GM23338 (cell line): ENCODE measurements at regions not wholly inside any gene's neighbourhood (a gene's known extent, or its start where the extent isn't known, plus 50 kb on each side); places are given as distances from the start of the nearest gene placed in this dataset.

ENCODE experiments used
- ATAC-seq: fragments of 200-7000 bp; cut with Tn5 transposase; 3 replicates; pipeline ENCODE4 v1.9.1; 2020
- DNase-seq: peaks from one replicate; pipeline ENCODE4 v3.0.0-alpha.2; 2015; ENCODE audit warnings: low spot score
- H2AFZ ChIP-seq: fragments of 200-600 bp; sonication (generic); 2 replicates; pipeline ENCODE4 v1.8.0; 2016; ENCODE audit warnings: antibody characterized with exemption, mild to moderate bottlenecking, moderate library complexity
- H3F3A ChIP-seq: fragments of 200-600 bp; sonication (generic); replicated peaks from 2 replicates; pipeline ENCODE4 v1.8.0; 2017; ENCODE audit warnings: antibody characterized with exemption, mixed run types, low read depth
- H3K27ac ChIP-seq: fragments of 200-600 bp; sonication (generic); 2 replicates; pipeline ENCODE4 v1.6.1; 2016; ENCODE audit warnings: low read depth
- H3K27me3 ChIP-seq: fragments of 200-600 bp; sonication (generic); 2 replicates; pipeline ENCODE4 v1.8.0; 2016; ENCODE audit warnings: mild to moderate bottlenecking, mixed run types, moderate library complexity; ENCODE audit not compliant: insufficient read depth
- H3K36me3 ChIP-seq: fragments of 200-600 bp; sonication (generic); 2 replicates; pipeline ENCODE4 v1.8.0; 2016; ENCODE audit warnings: mild to moderate bottlenecking; ENCODE audit not compliant: insufficient read depth
- H3K4me1 ChIP-seq: fragments of 200-600 bp; sonication (generic); 2 replicates; pipeline ENCODE4 v1.8.0; 2016; ENCODE audit warnings: mild to moderate bottlenecking, moderate library complexity; ENCODE audit not compliant: insufficient read depth
- H3K4me2 ChIP-seq: fragments of 200-600 bp; sonication (generic); 2 replicates; pipeline ENCODE4 v1.7.1; 2017; ENCODE audit warnings: mixed run types
- H3K4me3 ChIP-seq: fragments of 200-600 bp; sonication (generic); 2 replicates; pipeline ENCODE4 v1.6.1; 2016; ENCODE audit warnings: mixed run types
- H3K79me2 ChIP-seq: fragments of 200-600 bp; sonication (generic); replicated peaks from 2 replicates; pipeline ENCODE4 v1.8.0; 2017; ENCODE audit warnings: mild to moderate bottlenecking; ENCODE audit not compliant: insufficient read depth
- H3K9me2 ChIP-seq: fragments of 200-600 bp; sonication (generic); 2 replicates; pipeline ENCODE4 v1.8.0; 2017; ENCODE audit not compliant: insufficient read depth
- H4K20me1 ChIP-seq: fragments of 200-600 bp; sonication (generic); replicated peaks from 2 replicates; pipeline ENCODE4 v1.8.0; 2017; ENCODE audit warnings: mild to moderate bottlenecking; ENCODE audit not compliant: insufficient read depth
- H3K27ac Mint-ChIP-seq: 2 replicates; pipeline ENCODE4 v1.8.0; 2020; ENCODE audit warnings: inconsistent platforms, mild to moderate bottlenecking, moderate library complexity, mixed read lengths
- H3K27me3 Mint-ChIP-seq: 3 replicates; pipeline ENCODE4 v1.8.0; 2022; ENCODE audit warnings: low read depth, mild to moderate bottlenecking, moderate library complexity, mixed read lengths, inconsistent platforms; ENCODE audit not compliant: insufficient read depth, poor library complexity
- H3K36me3 Mint-ChIP-seq: 3 replicates; pipeline ENCODE4 v1.8.0; 2021; ENCODE audit warnings: low read depth, mild to moderate bottlenecking, inconsistent platforms, moderate library complexity, mixed read lengths
- H3K4me1 Mint-ChIP-seq: 3 replicates; pipeline ENCODE4 v1.8.0; 2020; ENCODE audit warnings: mild to moderate bottlenecking, inconsistent platforms, mixed read lengths
- H3K4me3 Mint-ChIP-seq: 3 replicates; pipeline ENCODE4 v1.8.0; 2021; ENCODE audit warnings: moderate library complexity, mild to moderate bottlenecking, inconsistent platforms, mixed read lengths
- H3K9me3 Mint-ChIP-seq: 3 replicates; pipeline ENCODE4 v1.8.0; 2020; ENCODE audit warnings: moderate library complexity, mild to moderate bottlenecking, inconsistent platforms, mixed read lengths
- CREB1 ChIP-seq: fragments of 250-450 bp; sonication (Bioruptor Pico); IDR thresholded peaks from 2 replicates; pipeline ENCODE4 v1.5.0; 2020; ENCODE audit warnings: low read depth, mild to moderate bottlenecking, moderate library complexity
- CTCF ChIP-seq, 2 experiments: fragments of 200-600 bp in 1 of 2; sonication (generic) in 1 of 2; conservative IDR thresholded peaks; 2 replicates each; pipeline versions ENCODE4 v1.5.1 to v1.6.1; 2016 to 2017; ENCODE audit warnings: antibody characterized with exemption in 2 of 2, low read depth in 2 of 2, mild to moderate bottlenecking in 2 of 2, moderate library complexity in 1 of 2
- EZH2 ChIP-seq: fragments of 200-600 bp; sonication (generic); IDR thresholded peaks from one replicate; pipeline ENCODE4 v1.8.0; 2017; ENCODE audit warnings: antibody characterized with exemption, mild to moderate bottlenecking, low read depth; ENCODE audit not compliant: unreplicated experiment
- EZH2phosphoT487 ChIP-seq: fragments of 200-600 bp; sonication (generic); IDR thresholded peaks from one replicate; pipeline ENCODE4 v1.8.1; 2018; ENCODE audit warnings: antibody characterized with exemption; ENCODE audit not compliant: unreplicated experiment
- JUNB ChIP-seq: IDR thresholded peaks from one replicate; pipeline ENCODE4 v1.6.1; 2016; ENCODE audit warnings: antibody characterized with exemption; ENCODE audit not compliant: unreplicated experiment
- NANOG ChIP-seq: IDR thresholded peaks from 2 replicates; pipeline ENCODE4 v1.6.1; 2016; ENCODE audit warnings: antibody characterized with exemption, borderline replicate concordance
- POLR2AphosphoS5 ChIP-seq: IDR thresholded peaks from 2 replicates; pipeline ENCODE4 v1.6.1; 2016; ENCODE audit warnings: antibody characterized with exemption, low read depth
- REST ChIP-seq: IDR thresholded peaks from one replicate; pipeline ENCODE4 v1.6.1; 2018; ENCODE audit warnings: antibody characterized with exemption; ENCODE audit not compliant: unreplicated experiment
- STAT1 ChIP-seq: IDR thresholded peaks from one replicate; pipeline ENCODE4 v1.6.1; 2016; ENCODE audit warnings: antibody characterized with exemption; ENCODE audit not compliant: unreplicated experiment
- ZNF114 ChIP-seq: fragments of 250-450 bp; sonication (Bioruptor Pico); IDR thresholded peaks from 2 replicates; pipeline ENCODE4 v1.5.0; 2020; ENCODE audit warnings: mild to moderate bottlenecking, moderate library complexity
- ZNF331 ChIP-seq: fragments of 250-450 bp; sonication (Bioruptor Pico); IDR thresholded peaks from 2 replicates; pipeline ENCODE4 v1.5.0; 2020; ENCODE audit warnings: low read depth, mild to moderate bottlenecking, moderate library complexity
- ZNF462 ChIP-seq: fragments of 250-450 bp; sonication (Bioruptor Pico); IDR thresholded peaks from 2 replicates; pipeline ENCODE4 v1.5.0; 2020; ENCODE audit warnings: mild to moderate bottlenecking, moderate library complexity

- TF ChIP-seq STAT1, result no peak
Observed at GRCh38 chr6:43935921-43936439, 166.0 kb downstream of the VEGFA start (continued).

- Histone ChIP-seq H3K9me2 (no peaks in the 10 kb centered on the region), H4K20me1 (no peaks in the 10 kb centered on the region), H3K27me3 (no peaks in the 10 kb centered on the region), H3K79me2 (no peaks in the 10 kb centered on the region), H3K4me3 (no peak overlapping the region), H3F3A (no peaks in the 10 kb centered on the region), H2AFZ (no peak overlapping the region), H3K36me3 (no peaks in the 10 kb centered on the region), H3K4me1 (no peaks in the 10 kb centered on the region), H3K27ac (no peak overlapping the region), H3K4me2 (no peak overlapping the region)
- Mint-ChIP-seq H3K27me3 (peaks cover 17% of the 10 kb centered on the region), H3K36me3 (no peaks in the 10 kb centered on the region; the same call in 2 of the 3 replicates), H3K27ac (no peak overlapping the region), H3K4me3 (no peak overlapping the region), H3K9me3 (no peaks in the 10 kb centered on the region), H3K4me1 (peaks cover 12% of the 10 kb centered on the region)
- DNase-seq (no peak), ATAC-seq (no peak)
- TF ChIP-seq ZNF331 (CRISPR knock-in tag) (no peak), NANOG (no peak), STAT1 (no peak), CTCF (conservative IDR thresholded peaks at IDR 0.05; ENCODE audit: low read depth in 2 of 2) (no peak), REST (no peak), POLR2AphosphoS5 (no peak), EZH2 (no peak), EZH2phosphoT487 (no peak), ZNF114 (no peak), JUNB (no peak), CREB1 (no peak), ZNF462 (CRISPR knock-in tag) (no peak)
Observed at GRCh38 chr6:43934803-43935602, 165.0 kb downstream of the VEGFA start.
